IPS DF 4.7 (cell line): ENCODE measurements at regions not wholly inside any gene's neighbourhood (a gene's known extent, or its start where the extent isn't known, plus 50 kb on each side); places are given as distances from the start of the nearest gene placed in this dataset.

Experiments
- DNase-seq: peaks from one replicate; pipeline ENCODE4 v3.0.0-alpha.2; 2013; ENCODE audit warnings: low spot score; ENCODE audit errors: extremely low read depth

DNA sequence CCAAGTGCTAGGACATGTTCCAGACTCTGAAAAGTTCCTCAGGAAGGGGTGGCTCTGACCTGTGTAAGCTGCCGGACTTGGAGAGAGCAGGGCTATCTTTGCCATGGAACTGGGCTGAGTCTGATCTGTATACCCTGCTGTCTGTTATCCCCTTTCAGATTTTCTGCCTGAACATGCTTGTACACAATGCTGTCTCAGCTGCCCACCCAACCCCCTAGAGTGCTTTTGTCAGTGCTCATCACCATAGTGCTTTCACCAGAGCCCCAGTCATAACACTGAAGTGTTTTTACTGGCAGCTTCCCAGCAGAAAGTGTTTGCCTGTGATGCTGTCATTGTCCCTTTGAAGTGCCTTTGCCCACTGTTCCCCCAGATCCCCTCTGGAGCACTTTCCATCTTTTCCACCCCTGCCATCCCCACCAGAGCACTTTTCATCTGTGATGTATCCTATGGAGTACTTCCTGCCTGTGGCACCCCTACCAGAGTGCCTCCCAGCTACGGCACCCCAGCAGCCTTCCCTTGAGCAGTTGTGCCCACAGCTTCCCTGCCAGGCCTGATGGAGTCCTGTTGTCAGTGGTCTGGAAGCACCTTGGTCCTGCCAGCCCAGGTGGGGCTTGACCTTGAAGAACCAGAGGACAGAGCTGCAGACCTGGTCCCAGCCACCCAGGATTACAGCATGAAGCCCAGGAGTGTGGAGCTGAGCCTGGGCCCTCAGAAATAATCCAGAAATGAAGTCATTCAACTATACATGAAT is 397.7 kb downstream of the DIPK2A start:
- DNase-seq = no peak

DNA sequence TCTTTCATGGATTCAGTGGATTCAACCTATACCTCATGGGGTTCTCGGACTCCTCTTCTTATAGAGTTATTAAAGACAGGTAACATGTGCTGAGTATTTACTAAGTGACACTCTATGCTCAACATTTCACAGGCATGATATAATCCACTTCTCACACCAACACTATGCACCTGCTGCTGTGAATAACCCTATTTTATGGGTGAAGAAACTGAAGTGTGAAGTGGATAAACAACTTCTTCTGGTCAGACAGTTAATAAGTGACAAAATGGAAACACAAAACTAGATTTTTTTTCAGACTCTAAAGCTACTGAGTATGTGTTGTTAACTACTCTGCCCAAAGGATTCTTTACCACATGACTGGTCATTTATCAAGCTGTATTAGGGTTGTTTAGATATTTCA is 403.5 kb downstream of the DIPK2A start:
- DNase-seq = no peak

DNA sequence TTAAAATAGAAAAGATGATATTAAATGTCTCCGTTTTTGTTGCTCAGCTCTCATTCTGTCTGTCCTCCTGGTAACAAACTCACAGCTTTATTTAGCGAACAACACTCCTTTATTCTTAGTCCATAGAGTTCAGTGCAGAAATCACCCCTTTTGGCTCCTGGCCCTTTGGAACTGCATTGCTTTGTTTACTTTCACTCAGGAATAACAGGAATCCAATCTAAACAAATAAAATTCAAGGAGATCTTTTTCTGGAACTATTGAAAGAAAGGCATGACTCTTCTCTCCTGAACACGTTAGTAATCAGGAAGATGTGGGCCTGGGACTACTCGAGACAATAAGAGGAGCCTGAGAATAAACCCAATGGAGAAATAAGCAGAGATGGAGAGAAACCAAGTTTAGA is 409.2 kb downstream of the DIPK2A start:
- no peak for DNase-seq

DNA sequence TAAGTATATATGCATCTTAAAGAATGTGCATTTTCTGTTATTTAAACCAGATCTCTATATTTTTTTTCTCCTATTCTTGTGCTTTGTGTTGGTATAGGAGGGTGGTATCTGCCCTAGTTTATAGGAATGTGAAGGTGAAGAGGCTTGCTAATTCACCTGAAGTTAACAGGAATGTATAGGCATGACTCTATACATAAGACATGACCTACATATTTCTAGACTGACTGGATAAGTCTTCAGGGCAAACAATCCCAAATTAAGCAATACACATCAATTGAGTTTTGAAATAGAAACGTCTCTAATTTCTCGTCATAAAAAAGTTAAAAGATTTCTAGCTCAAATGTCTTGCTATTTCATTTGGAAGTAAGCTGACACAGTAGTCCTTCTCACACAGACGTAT is 410.0 kb downstream of the DIPK2A start:
- DNase-seq = no peak

DNA sequence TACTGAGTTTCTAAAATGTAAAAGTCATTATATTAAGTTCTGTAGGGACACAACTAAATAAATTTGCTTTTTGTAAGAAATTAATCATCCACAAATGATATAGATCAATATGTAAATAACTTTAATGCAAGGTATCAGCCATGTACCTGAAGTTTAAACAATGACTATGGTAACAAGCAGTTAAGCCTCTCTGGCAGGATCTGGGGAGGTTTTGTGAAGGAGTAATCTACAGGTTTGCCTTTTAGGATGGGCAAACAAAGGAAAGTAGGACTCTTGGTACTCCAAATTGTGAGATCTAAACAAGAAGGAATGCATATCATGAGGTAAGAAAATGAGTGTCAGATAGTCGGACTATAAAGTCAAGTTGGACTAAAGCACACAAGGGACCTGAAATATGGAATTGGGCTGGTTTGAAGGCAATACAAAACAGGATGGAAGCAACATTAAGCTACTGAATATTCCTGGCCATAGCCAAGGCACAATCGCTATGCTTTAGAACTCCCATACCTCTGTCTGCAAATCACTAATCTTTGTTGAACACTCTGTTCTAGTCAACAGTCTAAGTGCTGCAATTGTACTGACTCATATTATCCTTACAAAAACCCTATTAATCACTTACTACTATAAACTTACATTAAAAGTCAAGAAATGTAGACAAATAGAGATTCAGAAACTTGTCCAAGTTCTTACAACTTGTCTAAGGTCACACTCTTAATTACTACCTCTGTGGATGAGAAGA is 412.8 kb downstream of the DIPK2A start:
- no peak for DNase-seq

DNA sequence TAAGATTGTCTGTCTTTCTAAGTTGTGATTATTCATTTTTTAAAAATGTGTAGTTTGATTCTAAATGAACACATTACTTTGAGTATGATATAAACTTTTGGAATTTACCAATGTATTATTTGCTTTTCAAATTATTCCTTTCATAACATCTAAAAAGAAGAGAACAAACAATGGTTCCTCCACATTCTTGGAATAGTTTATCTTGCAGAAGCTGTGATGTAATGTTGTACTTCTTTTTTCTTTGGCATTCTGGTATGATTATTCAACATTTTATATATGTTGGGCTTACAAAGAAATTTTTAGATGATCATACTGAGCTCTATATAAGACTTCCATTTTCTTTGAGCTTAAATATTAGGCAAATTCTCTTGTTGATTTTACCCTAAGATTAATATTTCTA is 419.2 kb downstream of the DIPK2A start:
- DNase-seq = no peak

DNA sequence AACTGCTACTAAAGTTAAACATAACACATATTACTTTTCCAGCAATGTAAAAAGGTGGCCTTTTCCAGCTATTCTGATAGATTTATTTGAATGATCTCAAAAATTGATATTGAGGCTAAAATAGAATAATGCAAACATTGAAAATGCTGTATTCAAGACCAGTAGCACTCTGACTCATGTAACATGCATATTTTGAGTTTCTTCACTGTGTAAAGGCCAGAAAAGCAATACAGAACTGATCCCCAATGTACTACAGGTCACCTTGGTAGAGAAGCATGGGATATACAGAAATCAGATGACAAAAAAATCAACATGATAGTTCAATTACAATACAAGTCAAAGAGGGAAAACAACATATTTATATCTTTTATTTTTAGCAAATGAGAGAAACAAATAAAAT is 419.6 kb downstream of the DIPK2A start:
- DNase-seq = no peak

DNA sequence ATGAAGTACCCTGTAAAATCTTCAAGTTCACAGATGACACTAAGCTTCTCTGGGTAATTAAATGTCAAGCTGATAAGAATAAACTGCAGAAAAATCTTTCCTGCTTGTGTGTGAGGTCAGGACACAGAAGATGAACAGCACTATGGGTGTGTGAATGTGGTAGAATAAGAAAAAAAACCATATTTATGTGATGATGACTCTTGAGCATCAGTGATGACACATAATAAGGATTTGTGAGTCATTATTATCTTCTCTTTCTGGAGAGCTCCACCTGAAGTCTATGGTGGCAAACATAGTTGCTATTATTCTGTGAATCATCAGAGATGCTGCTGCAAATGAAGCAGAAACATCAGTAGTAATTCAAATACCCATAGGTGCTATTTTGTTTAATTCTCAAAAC is 422.4 kb downstream of the DIPK2A start:
- no peak for DNase-seq

DNA sequence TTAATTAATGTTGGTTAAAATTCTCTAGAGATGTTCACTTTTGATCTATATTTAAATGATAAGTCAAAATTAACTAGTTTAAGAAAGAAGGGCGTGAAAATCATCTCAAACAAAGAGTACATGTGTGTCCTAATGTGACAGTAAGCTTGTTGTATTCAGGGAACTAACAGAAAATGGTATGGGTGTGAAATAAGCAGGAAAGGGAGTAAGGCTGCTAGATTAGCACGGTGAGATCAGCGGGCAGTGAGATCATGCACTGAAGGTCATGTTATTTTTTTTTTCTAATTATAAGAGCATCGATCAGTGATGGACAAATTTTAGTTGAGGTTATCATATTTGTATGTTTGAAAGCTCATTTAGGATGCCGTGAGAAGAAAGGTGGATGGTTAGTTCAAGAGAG is 430.8 kb downstream of the DIPK2A start:
- no peak for DNase-seq

DNA sequence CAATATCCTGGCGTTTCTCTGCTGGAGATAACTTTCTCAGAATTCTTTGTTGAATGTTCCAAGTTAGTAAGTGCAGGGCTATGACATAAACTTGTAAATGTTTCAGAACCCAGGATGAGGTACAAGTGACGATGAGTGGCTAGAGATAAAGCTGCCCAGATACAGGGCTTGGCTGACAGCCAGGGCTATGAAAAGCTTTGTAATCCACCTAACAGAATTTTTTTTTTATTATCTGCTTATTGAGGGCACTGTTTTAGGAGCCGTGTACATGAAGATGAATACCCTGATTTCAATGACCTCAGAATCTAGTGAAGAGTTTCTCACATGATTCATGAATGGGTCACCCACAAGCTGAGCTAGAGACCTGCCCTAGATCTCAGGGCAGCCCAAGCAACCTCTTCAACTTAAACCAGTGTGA is 431.4 kb downstream of the DIPK2A start:
- DNase-seq = no peak

DNA sequence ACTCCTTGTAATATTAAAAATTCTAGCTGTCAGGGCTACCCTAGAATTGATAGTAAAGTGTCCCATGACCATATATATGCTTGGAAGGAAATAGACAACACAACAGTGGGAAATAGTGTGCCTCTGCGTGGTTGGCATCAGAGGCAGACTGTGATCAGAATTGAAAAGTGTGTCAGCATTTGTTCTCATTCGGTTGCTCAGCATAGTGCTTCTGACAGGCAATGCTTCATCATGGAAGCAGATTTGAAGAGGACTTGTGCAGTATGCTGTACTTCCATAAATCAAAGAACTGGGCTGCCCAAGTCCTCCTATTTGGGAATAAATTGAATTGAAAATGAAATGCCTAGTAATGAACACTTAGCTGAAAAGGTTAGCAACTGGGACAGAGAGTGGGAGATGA is 435.7 kb downstream of the DIPK2A start:
- no peak for DNase-seq

DNA sequence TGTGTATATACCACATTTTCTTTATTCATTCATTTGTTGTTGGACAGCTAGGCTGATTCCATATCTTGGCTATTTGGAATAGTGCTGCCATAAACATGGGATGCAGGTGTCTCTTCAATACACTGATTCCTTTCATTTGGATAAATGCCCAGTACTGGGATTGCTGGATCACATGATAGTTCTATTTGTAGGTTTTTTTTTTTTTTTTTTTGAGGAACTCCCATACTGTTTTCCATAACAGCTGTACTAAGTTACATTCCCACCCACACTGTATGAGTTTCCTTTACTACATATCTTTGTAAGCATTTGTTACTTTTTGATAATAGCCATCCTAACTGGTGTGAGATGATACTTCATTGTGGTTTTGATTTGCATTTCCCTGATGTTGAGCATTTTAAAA is 437.7 kb downstream of the DIPK2A start:
- DNase-seq = no peak

DNA sequence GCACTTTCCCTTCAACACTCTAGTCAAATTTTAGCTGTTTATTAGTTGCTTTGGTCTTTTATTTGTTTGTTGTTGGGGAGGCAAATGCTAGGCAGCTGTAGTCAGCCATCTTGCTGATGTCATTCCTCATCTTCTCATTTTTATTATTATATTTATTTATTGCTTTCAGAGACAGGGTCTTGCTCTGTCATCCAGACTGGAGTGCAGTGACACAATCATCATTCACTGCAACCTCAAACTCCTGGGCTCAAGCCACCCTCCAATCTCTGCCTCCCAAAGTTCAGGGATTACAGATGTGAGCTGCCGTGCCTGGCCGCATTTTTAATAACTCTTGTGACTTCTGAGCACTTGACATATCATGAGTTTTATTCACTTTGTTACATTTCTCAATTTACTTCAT is 441.4 kb downstream of the DIPK2A start:
- DNase-seq = no peak

DNA sequence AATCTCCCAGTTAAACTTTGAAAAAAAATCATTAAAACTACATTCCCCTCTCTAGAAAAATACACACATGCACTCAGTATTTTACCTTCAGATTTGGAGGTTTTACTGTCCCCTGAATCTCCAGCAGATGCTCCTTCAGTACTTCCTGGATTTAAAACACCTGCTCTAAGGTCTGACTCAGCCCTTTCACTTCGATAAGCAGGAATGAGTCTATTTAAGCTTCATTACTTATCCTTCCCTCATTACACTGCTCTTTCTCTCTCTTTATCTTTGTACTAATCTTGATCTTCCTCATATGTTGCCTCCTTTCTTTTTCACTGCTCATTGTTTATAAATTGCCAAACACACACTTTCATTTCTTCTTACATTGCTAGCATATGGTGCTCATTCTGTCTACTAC is 443.9 kb downstream of the DIPK2A start:
- no peak for DNase-seq

DNA sequence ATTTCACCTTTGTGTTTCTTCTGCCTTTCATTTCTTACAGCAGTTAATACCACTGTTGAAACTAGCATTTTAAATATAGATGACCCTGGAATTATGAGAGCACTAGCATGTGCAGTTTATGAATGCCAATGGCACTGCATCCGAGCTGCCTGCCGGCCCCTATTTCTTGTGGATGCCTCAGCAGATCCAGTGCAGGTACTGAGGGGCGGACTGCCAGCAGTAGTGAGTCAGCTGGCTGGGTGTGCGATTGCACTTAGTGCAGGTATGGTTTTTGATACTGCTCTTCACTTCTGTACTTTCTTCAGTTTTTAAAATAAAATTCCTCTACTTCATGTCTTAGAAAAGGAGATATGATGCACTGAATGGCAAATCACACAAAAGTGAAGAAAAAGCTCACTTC is 453.0 kb downstream of the DIPK2A start:
- no peak for DNase-seq

DNA sequence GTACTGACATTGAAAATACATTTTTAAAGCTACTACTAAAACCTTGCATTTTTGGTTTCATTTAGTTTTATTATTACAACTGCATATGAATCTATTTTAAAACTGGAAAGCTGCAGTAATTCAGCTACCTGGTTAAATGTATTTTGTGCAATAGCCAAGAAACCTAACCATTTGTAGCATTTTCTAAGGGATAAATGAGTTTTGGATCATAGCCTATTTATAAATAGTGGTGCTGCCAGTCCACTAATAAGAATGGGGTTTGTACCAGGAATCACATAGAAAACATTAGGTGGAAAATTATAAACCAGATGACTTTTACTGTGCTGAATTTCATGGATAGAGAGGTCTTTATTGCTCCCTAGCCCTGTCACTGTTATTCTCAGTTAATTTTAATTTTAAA is 454.7 kb downstream of the DIPK2A start:
- no peak for DNase-seq

DNA sequence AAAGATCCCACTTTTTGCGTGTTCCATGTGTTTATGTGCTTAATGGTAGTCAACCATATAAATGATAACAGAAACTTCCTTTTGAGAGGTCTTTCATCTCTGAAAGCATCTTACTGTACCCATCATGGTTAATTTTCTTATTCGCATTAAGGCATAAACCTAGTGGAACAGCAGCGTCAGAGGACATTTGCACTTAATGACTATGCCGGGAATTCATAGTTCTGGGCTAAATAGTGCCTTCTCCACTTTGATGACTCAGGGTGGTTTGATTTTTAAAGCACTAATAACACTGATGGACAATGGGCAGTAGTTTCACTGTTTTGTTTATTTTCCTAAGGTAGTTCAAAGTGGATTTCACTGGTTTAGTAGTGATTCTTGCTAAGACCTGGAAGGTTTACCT is 455.3 kb downstream of the DIPK2A start:
- DNase-seq = no peak

DNA sequence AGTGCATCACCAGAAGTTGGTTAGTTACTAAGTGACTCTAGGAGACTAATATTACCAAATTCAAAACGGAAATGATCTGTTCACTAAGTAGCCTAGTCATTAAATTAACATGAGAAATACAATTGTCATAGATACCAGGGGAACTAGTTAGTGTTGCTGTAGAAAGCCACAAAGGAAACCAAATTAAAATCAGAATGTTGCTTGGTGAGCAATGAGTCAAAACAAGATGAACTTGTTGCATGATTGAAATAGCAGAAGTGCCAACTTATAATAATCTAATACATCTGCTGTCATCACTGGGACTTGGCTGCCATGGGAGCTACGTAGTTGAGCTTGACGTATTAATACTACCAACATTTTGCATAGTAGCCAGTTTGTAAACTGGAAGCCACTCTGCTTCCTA is 458.1 kb downstream of the DIPK2A start:
- DNase-seq = no peak

DNA sequence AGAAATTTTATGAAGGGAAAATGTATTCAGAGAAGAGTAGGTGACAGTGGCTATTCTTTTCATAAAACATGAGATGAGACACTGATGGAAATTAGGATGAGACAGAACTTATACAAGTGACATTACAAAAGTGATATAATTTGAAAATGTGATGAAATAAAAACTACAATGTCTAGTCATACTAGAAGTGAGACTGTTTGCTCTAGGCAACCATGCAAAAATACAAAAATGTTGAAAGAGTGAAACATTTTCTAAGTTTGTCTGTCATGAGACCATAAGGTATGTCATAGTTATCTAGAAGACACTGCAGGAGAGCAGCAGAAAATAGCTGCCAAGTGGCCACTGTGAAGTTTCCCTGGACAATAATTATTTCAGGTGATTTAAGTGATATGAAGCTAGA is 459.5 kb downstream of the DIPK2A start:
- DNase-seq = no peak

DNA sequence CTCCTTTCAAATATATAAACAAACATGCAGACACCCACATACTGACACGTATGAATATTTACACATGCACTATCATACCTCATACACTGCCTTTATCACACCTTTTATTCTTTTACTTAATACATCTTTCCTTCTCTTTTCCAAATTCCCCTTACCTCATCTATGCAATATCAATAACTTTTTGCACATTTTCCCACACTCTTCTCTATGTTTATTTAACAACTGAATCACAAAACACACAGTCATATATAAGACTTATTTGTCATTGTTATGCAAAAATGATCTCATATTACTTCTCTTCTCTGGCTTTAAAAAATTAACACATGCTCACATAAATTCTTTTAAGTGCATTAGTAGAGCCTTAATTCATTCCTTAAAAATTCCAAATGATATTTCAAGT is 461.4 kb downstream of the DIPK2A start:
- DNase-seq = no peak

DNA sequence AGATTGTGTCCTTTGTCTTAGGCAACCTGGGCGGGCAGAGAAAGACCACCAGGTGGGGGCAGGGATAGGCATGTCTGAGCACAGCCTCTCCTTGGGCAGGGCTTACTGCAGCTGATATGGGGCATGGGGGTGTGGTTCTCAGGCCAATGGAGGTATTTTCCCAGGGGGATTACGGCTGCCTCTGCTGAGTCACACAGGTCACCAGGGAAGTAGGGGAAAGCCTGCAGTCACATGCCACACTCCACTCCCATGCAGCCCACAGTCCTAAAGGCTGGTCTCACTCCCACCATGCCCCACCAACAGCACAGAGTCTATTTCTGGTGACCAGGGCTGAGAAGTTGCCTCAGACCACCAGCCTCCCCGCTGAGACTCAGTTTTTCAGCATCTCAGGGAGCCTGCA is 466.4 kb downstream of the DIPK2A start:
- no peak for DNase-seq

DNA sequence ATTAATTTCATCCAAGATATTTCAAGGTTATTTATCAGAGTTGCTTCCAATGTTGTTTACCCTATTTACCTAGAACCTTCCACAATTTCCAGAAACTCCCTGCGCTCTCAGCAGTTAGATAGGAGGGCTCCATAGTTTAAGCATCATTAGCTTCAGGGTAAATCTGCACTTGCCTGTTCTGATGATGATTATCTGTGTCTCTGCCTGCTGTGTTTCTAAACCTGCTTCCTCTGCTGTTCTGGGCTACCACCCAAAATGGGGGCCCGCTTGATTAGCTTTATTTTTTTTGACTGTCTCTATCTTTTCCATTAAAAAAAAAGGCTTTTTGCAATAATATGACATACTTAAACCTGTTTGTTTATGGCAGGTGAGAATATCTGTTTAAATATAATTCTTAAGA is 472.4 kb downstream of the DIPK2A start:
- no peak for DNase-seq

DNA sequence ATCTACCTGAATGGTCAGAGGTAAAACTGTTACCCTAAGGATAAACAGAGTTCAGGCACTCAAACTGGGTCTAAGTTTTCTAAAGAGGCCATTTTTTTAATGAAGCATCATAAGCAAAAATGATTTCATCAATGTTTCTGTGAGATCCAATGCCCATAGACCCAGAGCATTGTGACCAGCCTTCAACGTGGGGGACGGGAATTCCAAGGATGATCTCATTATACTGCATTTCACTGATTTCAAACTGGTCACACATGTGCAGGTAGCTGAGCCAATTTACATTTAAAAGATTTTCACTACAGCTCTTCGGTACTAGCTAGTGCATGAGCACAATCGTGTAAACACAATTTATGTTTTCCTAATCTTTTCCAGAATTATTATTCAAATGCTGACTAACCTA is 472.9 kb downstream of the DIPK2A start:
- DNase-seq = no peak
